GM12873 (cell line): ENCODE measurements at regions not wholly inside any gene's neighbourhood (a gene's known extent, or its start where the extent isn't known, plus 50 kb on each side); places are given as distances from the start of the nearest gene placed in this dataset.

ENCODE experiments used
- CTCF ChIP-seq: IDR thresholded peaks from 2 replicates; pipeline ENCODE4 v1.5.1; 2012; ENCODE audit warnings: low read depth, mild to moderate bottlenecking, moderate library complexity, low read length, control low read depth; ENCODE audit not compliant: insufficient read depth; ENCODE audit errors: missing control alignments

- TF ChIP-seq CTCF, result no peak
These were observed 245.9 kb downstream of the EMP1 start for GRCh38 chr12:13442457-13442856.

GRCh38 chr12:13440844-13441243 lies 244.3 kb downstream of the EMP1 start:
- no peak for TF ChIP-seq CTCF

- TF ChIP-seq CTCF, result no peak
These were observed 241.0 kb downstream of the EMP1 start for GRCh38 chr12:13437541-13437940.

GRCh38 chr12:13436696-13437391 lies 240.3 kb downstream of the EMP1 start:
- TF ChIP-seq CTCF, result no peak

- TF ChIP-seq CTCF, result no peak
These were observed 239.7 kb downstream of the EMP1 start for GRCh38 chr12:13436182-13436581.

GRCh38 chr12:13435235-13435933 lies 238.9 kb downstream of the EMP1 start:
- TF ChIP-seq CTCF, result no peak

GRCh38 chr12:13433768-13434167 lies 237.2 kb downstream of the EMP1 start:
- TF ChIP-seq CTCF, result no peak
